AG10803 (cell line): ENCODE measurements at regions not wholly inside any gene's neighbourhood (a gene's known extent, or its start where the extent isn't known, plus 50 kb on each side); places are given as distances from the start of the nearest gene placed in this dataset.

Source experiments
- DNase-seq: peaks from one replicate; pipeline ENCODE4 v3.0.0; 2010; ENCODE audit warnings: low read depth
- H3K4me3 ChIP-seq: 2 replicates; pipeline ENCODE4 v1.5.1; 2011; ENCODE audit warnings: mild to moderate bottlenecking, low read length, control low read depth
- CTCF ChIP-seq: conservative IDR thresholded peaks from 2 replicates; pipeline ENCODE4 v1.5.1; 2011; ENCODE audit warnings: mild to moderate bottlenecking, low read length, control low read depth, inconsistent platforms

GRCh38 chr7:41199136-41199535, 503.8 kb downstream of the INHBA start:
- DNase-seq, result no peak
- TF ChIP-seq CTCF, result no peak
- H3K4me3 ChIP-seq, result no peak overlapping the region

- no peak for TF ChIP-seq CTCF
- no peak for DNase-seq
- H3K4me3 ChIP-seq, result no peak overlapping the region
These were observed 504.4 kb downstream of the INHBA start for GRCh38 chr7:41198502-41198901.

GRCh38 chr7:41197769-41198168, 505.1 kb downstream of the INHBA start:
- TF ChIP-seq CTCF, result no peak
- DNase-seq, result no peak

GRCh38 chr7:41193738-41194282, 509.1 kb downstream of the INHBA start:
- DNase-seq, result no peak
- H3K4me3 ChIP-seq, result no peak overlapping the region
- TF ChIP-seq CTCF, result no peak

More at GRCh38 chr7:41197769-41198168, 505.1 kb downstream of the INHBA start:
- no peak overlapping the region for H3K4me3 ChIP-seq

GRCh38 chr7:41190581-41190980, 512.3 kb downstream of the INHBA start:
- no peak for DNase-seq
- no peak for TF ChIP-seq CTCF
- no peak overlapping the region for H3K4me3 ChIP-seq

GRCh38 chr7:41189866-41190265, 513.0 kb downstream of the INHBA start:
- no peak overlapping the region for H3K4me3 ChIP-seq
- peak; percentile 82 for DNase-seq
- no peak for TF ChIP-seq CTCF

- no peak for TF ChIP-seq CTCF
- peak; percentile 75 for DNase-seq
- H3K4me3 ChIP-seq, result no peak overlapping the region
These were observed 514.4 kb downstream of the INHBA start for GRCh38 chr7:41188163-41189130.
